Choroid plexus epithelial cell (primary cell): ENCODE measurements at regions not wholly inside any gene's neighbourhood (a gene's known extent, or its start where the extent isn't known, plus 50 kb on each side); places are given as distances from the start of the nearest gene placed in this dataset.
A peak's percentile ranks its signal among the peaks of the same experiment; 100 is the strongest.
"Not testable (repeated sequence)": the region's sequence is repeated elsewhere in the genome, so short reads cannot be mapped to it uniquely, and the experiment has no call there.

Experiments used
- DNase-seq: peaks from one replicate; pipeline ENCODE4 v3.0.0-alpha.2; 2010; ENCODE audit warnings: low read depth
- H3K4me3 ChIP-seq: 2 replicates; pipeline ENCODE4 v1.5.1; 2011; ENCODE audit warnings: low read depth, mild to moderate bottlenecking, control low read depth, low read length, moderate library complexity
- TF ChIP-seq, protein P1 (sequence below): conservative IDR thresholded peaks from 2 replicates; pipeline ENCODE4 v1.5.1; 2011; ENCODE audit warnings: low read depth, mild to moderate bottlenecking, control low read depth, inconsistent platforms, low read length, moderate library complexity

DNA sequence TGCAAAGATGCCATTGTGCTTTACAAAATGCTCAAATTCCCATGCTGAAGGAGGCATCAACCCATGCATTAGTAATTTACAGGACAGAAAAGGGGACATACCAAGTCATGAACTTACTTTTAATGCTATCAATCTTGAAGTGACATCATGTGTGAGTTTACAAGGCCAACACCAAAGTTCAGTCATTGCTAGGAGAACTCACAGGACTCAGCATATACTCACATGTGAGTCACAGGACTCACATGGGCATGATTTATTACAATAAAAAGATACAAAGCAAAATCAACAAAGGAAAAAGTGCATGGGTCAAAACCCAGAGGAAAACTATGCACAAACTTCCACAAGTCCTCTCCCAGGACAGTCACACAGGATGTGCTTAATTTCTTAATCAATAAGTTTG is 1656.0 kb downstream of the MRPL39 start:
- DNase-seq = no peak
- TF ChIP-seq, protein P1, sequence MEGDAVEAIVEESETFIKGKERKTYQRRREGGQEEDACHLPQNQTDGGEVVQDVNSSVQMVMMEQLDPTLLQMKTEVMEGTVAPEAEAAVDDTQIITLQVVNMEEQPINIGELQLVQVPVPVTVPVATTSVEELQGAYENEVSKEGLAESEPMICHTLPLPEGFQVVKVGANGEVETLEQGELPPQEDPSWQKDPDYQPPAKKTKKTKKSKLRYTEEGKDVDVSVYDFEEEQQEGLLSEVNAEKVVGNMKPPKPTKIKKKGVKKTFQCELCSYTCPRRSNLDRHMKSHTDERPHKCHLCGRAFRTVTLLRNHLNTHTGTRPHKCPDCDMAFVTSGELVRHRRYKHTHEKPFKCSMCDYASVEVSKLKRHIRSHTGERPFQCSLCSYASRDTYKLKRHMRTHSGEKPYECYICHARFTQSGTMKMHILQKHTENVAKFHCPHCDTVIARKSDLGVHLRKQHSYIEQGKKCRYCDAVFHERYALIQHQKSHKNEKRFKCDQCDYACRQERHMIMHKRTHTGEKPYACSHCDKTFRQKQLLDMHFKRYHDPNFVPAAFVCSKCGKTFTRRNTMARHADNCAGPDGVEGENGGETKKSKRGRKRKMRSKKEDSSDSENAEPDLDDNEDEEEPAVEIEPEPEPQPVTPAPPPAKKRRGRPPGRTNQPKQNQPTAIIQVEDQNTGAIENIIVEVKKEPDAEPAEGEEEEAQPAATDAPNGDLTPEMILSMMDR = no peak
- H3K4me3 ChIP-seq = no peak overlapping the region

DNA sequence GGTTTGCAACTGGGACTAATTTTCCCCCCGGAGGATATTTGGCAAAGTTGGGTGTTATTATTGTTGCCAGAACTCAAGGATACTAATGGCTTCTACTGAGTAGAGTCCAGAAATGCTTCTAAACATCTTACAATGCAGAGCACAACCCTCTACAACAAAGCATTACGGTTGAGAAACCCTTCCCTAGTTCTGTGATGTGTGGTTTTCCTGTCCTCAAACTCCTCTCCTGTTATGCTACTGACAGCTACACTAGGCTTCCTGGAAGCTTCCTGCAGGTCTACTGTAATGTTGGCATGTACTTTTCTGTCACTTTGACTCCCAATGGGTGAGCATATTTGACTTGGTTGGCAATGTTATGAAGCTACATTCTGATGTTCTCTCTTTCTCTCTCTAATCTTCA is 1656.9 kb downstream of the MRPL39 start:
- no peak overlapping the region for H3K4me3 ChIP-seq
- DNase-seq = no peak
- TF ChIP-seq, protein P1 = no peak

DNA sequence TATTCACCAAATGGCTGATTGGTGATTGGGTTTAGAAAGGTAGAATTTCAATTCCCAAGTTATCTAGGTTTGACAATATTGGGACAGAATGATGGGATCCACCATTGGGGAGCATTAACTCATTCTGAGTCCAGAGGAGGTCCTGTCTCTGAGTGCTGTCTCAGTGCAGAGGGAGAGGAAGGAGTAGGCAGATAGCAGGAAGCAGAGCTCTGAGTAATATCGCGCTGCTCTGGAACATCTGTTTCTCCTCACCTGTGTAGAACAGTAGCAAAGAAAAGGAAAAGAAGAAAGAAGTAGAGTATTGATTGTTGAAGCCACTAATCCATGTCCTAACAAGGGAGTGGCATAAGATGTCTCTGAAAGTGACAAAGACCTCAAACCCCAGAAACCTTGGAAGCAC is 1657.8 kb downstream of the MRPL39 start:
- no peak overlapping the region for H3K4me3 ChIP-seq
- DNase-seq = no peak
- TF ChIP-seq, protein P1 = no peak

DNA sequence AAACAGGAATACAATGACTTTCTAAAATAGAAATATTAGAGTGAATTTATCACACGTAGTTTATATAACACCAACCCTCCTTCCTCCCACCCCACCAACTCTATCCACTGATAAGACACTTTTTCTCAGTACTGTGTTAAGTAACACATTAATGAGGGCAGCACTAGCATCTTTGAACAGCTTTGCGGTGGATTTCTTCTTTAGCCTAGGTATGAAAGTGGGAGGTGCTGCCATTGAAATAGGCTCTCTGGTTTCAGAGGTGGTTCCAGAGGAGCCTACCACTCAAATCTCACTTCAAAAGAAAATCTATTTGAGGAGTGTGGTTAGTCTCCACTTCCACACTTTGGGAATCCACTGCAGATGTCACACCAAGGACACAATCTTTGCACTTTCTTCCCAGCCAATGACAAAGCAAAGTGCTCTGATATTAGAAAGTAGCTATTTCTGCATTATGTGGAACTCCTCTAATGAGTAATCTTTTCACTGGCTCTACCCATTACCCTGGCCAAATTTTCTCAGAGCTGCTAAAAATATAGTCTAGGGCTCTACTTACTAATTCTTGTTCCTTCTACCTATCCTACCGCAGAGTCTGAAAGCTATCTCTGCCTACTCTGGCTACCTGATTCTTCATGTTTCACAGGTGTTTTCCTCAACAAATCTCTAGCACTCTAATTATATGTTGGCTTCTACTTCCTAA is 1667.8 kb downstream of the MRPL39 start:
- no peak for DNase-seq
- TF ChIP-seq, protein P1 = no peak
- H3K4me3 ChIP-seq = no peak overlapping the region

DNA sequence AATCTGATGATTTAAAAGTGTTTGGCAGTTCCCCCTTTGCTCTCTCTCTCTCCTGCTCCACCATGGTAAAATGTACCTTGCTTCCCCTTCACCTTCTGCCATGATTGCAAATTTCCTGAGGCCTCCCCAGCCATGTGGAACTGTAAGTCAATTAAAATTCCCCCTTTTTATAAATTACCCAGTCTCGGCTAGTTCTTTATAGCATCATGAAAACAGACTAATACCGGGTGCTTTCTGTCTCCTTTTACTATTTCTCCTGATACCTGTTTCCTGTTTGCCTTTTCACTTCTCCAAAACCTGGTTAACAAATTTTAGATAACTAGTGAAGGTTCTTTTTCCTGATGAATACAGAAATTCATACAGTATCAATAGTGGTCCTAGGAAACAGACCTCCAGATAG is 1670.3 kb downstream of the MRPL39 start:
- TF ChIP-seq, protein P1 = no peak
- DNase-seq = no peak
- H3K4me3 ChIP-seq = no peak overlapping the region

DNA sequence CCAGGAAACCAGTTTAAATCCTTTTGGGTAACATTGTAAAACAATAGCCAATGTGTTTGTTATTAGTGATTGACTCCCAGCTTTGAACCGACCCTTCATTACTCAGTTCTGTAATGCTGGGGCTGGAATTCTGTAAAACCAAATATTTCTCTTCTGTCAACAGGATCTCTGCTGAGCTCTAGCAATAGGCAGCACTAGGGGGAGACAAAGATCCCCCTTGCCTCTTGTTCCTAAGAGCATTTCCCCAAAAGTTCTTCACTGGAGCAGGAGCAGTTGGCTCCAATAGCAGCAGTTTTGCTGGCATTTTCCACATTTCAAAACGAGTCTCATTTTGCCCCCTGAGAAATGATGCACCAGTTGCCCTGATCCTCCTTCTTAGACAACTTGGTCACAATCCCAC is 1671.1 kb downstream of the MRPL39 start:
- DNase-seq = peak; percentile 13

DNA sequence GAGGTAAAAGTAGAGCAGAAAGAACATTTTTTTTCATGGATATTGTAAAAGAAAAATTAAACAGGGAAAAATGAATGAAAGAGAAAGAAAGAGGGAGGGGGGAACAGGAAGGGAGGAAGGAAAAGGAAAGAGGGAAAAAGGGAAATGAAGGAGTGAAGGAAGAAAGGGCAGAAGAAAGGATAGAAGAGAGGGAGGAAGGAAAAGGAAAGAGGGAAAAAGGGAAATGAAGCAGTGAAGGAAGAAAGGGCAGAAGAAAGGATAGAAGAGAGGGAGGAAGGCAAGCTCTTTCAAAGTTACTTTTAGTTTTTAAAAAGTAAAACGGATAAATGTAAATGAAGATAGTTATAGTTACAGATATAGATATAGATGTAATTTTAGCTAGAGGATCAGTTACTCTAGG is 1676.7 kb downstream of the MRPL39 start:
- TF ChIP-seq, protein P1 = no peak
- no peak overlapping the region for H3K4me3 ChIP-seq
- DNase-seq = no peak

More for the DNA sequence above, 1671.1 kb downstream of the MRPL39 start:
- H3K4me3 ChIP-seq = no peak overlapping the region
- TF ChIP-seq, protein P1 = peak; percentile 33

DNA sequence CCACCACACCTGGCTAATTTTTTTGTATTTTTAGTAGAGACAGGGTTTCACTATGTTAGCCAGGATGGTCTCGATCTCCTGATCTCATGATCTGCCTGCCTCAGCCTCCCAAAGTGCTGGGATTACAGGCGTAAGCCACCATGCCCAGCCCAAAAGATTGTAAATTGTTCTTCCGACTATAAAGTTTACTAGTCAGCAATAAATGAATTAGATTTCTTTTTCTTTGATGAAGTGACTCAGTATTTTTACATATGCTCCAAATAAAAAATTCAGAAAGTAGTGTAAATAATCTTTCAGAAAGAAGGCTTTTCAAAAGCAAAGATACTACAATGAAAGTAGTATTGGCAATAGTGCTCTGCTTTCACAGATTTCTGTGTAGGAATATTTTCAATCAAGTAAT is 1680.9 kb downstream of the MRPL39 start:
- not testable (repeated sequence) for H3K4me3 ChIP-seq, DNase-seq
